ENCODE measurements at regions not wholly inside any gene's neighbourhood (a gene's known extent, or its start where the extent isn't known, plus 50 kb on each side); places are given as distances from the start of the nearest gene placed in this dataset.

- Histone ChIP-seq H3K27me3 (ENCODE audit: control insufficient read depth in 1 of 2, insufficient read depth in 2 of 2, low read length in 2 of 2) (peaks cover 5 to 50% of the 10 kb centered on the region in 2 experiments; a peak in 4 of 5 replicates), H3K4me3 (replicated peaks in 1 of 3; ENCODE audit: insufficient read depth in 1 of 3, low read depth in 2 of 3, low read length in 3 of 3) (no peak overlapping the region), H3K79me2 (ENCODE audit: insufficient read depth, low read length) (no peaks in the 10 kb centered on the region), H3K4me1 (ENCODE audit: insufficient read depth, low read length) (no peaks in the 10 kb centered on the region), H2AFZ (ENCODE audit: low read length) (no peak overlapping the region), H3K9me3 (ENCODE audit: low read length) (no peaks in the 10 kb centered on the region), H3K9ac (ENCODE audit: insufficient read depth, low read depth, low read length) (no peak overlapping the region), H3K36me3 (replicated peaks in 1 of 2; ENCODE audit: control insufficient read depth in 1 of 2, insufficient read depth in 2 of 2, low read length in 2 of 2) (no peaks in the 10 kb centered on the region), H4K20me1 (ENCODE audit: insufficient read depth, low read length) (no peaks in the 10 kb centered on the region), H3K27ac (ENCODE audit: extremely low read length, insufficient read depth, low read length) (no peak overlapping the region), H3K4me2 (ENCODE audit: low read depth, low read length) (no peak overlapping the region)
- BruUV-seq (replicated peaks): no TSS peak
- DNase-seq (ENCODE audit: low spot score) (no peak), FAIRE-seq (no peak), ATAC-seq (no peak)
- in situ Hi-C loops (cut with HindIII; ENCODE audit: extremely low pct_ligation_motif_present, low pct_unique_long_range_greater_than_20kb) (loop anchor here (10.0 to 25.0 kb wide), 2 partner anchors 62 to 1264 kb away; no protein-coding TSS in a partner anchor), intact Hi-C loops (cut with micrococcal nuclease; ENCODE audit: unreplicated experiment) (no loop called here)
- ChIA-PET POLR2A (no interaction called here), CTCF (ENCODE audit: low intra/inter-chr PET ratio, low total read pairs) (no interaction called here)
- WGBS (ENCODE audit: low lambda C conversion rate): no CpG with 5 or more reads among the region's 5 CpGs
- TF ChIP-seq RFX1 (IDR thresholded peaks at IDR 0.05): no peak
- TF ChIP-seq TEAD2 (CRISPR knock-in tag; IDR thresholded peaks at IDR 0.05): no peak
- no peak for TF ChIP-seq SMAD9 (CRISPR knock-in tag; IDR thresholded peaks at IDR 0.05)
- no peak for TF ChIP-seq HIC2 (CRISPR knock-in tag; IDR thresholded peaks at IDR 0.05; ENCODE audit: low read depth)
- TF ChIP-seq HNF4G (IDR thresholded peaks at IDR 0.05; ENCODE audit: borderline replicate concordance, low read depth, low read length): no peak
- TF ChIP-seq HNF4G (CRISPR knock-in tag; IDR thresholded peaks at IDR 0.05; ENCODE audit: borderline replicate concordance, low read depth): no peak
- TF ChIP-seq ZNF691 (CRISPR knock-in tag; IDR thresholded peaks at IDR 0.05; ENCODE audit: borderline replicate concordance, low read depth): no peak
- no peak for TF ChIP-seq ZNF296 (CRISPR knock-in tag; conservative IDR thresholded peaks at IDR 0.05)
- no peak for TF ChIP-seq ZFP36L2 (CRISPR knock-in tag; IDR thresholded peaks at IDR 0.05)
- TF ChIP-seq ZNF224 (CRISPR knock-in tag; IDR thresholded peaks at IDR 0.05): no peak
- no peak for TF ChIP-seq ZC3H13 (CRISPR knock-in tag; IDR thresholded peaks at IDR 0.05)
- TF ChIP-seq, protein P1, sequence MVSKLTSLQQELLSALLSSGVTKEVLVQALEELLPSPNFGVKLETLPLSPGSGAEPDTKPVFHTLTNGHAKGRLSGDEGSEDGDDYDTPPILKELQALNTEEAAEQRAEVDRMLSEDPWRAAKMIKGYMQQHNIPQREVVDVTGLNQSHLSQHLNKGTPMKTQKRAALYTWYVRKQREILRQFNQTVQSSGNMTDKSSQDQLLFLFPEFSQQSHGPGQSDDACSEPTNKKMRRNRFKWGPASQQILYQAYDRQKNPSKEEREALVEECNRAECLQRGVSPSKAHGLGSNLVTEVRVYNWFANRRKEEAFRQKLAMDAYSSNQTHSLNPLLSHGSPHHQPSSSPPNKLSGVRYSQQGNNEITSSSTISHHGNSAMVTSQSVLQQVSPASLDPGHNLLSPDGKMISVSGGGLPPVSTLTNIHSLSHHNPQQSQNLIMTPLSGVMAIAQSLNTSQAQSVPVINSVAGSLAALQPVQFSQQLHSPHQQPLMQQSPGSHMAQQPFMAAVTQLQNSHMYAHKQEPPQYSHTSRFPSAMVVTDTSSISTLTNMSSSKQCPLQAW (CRISPR knock-in tag; IDR thresholded peaks at IDR 0.05): no peak
- no peak for TF ChIP-seq CBX5 (CRISPR knock-in tag; IDR thresholded peaks at IDR 0.05; ENCODE audit: borderline replicate concordance)
- TF ChIP-seq ZNF597 (CRISPR knock-in tag; IDR thresholded peaks at IDR 0.05): no peak
- TF ChIP-seq RORA (CRISPR knock-in tag; IDR thresholded peaks at IDR 0.05): no peak
- no peak for TF ChIP-seq KDM1A (CRISPR knock-in tag; IDR thresholded peaks at IDR 0.05)
- no peak for TF ChIP-seq KDM6A (CRISPR knock-in tag; IDR thresholded peaks at IDR 0.05; ENCODE audit: low read depth)
- TF ChIP-seq ZNF367 (CRISPR knock-in tag; IDR thresholded peaks at IDR 0.05; ENCODE audit: borderline replicate concordance): no peak
- no peak for TF ChIP-seq POGZ (CRISPR knock-in tag; IDR thresholded peaks at IDR 0.05)
- TF ChIP-seq RNF219 (CRISPR knock-in tag; IDR thresholded peaks at IDR 0.05): no peak
These were observed 1351.1 kb downstream of the BRD1 start for GRCh38 chr22:48476577-48476976.

All from HepG2 (cell line).